HepG2 (cell line): ENCODE measurements at regions not wholly inside any gene's neighbourhood (a gene's known extent, or its start where the extent isn't known, plus 50 kb on each side); places are given as distances from the start of the nearest gene placed in this dataset.

Experiments used
- ATAC-seq: fragments of 200-7000 bp; cut with Tn5 transposase; 3 replicates; pipeline ENCODE4 v1.9.1; 2020; ENCODE audit warnings: mild to moderate bottlenecking, moderate library complexity
- BruUV-seq: library from RNA; stranded (reverse); fragments of 400-500 nt; replicated peaks from 2 replicates; lab custom pipeline; 2021; lab: Mats Ljungman, UMichigan
- CTCF ChIA-PET: fragments of 300-600 bp; formaldehyde crosslinking; extraction: SDS; loops from one replicate; lab custom pipeline; 2021; ENCODE audit warnings: low total read pairs, inconsistent platforms, low intra/inter-chr PET ratio; lab: Yijun Ruan, JAX
- POLR2A ChIA-PET: fragments of 350-600 bp; sonication (Branson Sonifier 250); formaldehyde crosslinking; loops from one replicate; lab custom pipeline; 2020; ENCODE audit warnings: antibody characterized with exemption, inconsistent platforms; lab: Yijun Ruan, JAX
- DNase-seq: peaks from one replicate; pipeline ENCODE4 v3.0.0-alpha.2; 2015; ENCODE audit warnings: low spot score
- FAIRE-seq: peaks from 3 replicates; lab custom pipeline; 2011; peaks lifted over from hg19 to GRCh38; lab: Jason Lieb, UNC
- H2AFZ ChIP-seq: one replicate; pipeline ENCODE4 v1.6.1; 2011; ENCODE audit warnings: low read length, inconsistent platforms
- H3K27ac ChIP-seq: fragments of 300-600 bp; 3 replicates; pipeline ENCODE4 v1.8.0; 2011; ENCODE audit warnings: mixed run types, mild to moderate bottlenecking, mixed read lengths, low read length, inconsistent platforms; ENCODE audit not compliant: insufficient read depth; ENCODE audit errors: extremely low read length
- H3K27me3 ChIP-seq, 2 experiments: fragments of 200-600 bp in 1 of 2; 2 replicates in 1 of 2; 3 replicates in 1 of 2; pipeline versions ENCODE4 v1.6.0 to v1.8.0; 2011; ENCODE audit warnings: low read length in 2 of 2, mild to moderate bottlenecking in 2 of 2, moderate library complexity in 2 of 2, inconsistent platforms in 1 of 2; ENCODE audit not compliant: insufficient read depth in 2 of 2, control insufficient read depth in 1 of 2
- H3K36me3 ChIP-seq, 2 experiments: fragments of 200-600 bp in 1 of 2; replicated peaks in 1 of 2; 2 replicates in 1 of 2; 3 replicates in 1 of 2; pipeline versions ENCODE4 v1.5.1 to v1.8.0; 2011; ENCODE audit warnings: low read length in 2 of 2, inconsistent platforms in 1 of 2; ENCODE audit not compliant: insufficient read depth in 2 of 2, control insufficient read depth in 1 of 2
- H3K4me1 ChIP-seq: 2 replicates; pipeline ENCODE4 v1.5.1; 2012; ENCODE audit warnings: low read length, inconsistent platforms; ENCODE audit not compliant: insufficient read depth
- H3K4me2 ChIP-seq: 2 replicates; pipeline ENCODE4 v1.6.0; 2011; ENCODE audit warnings: low read depth, low read length, inconsistent platforms
- H3K4me3 ChIP-seq, 3 experiments: fragments of 200-600 bp in 1 of 3; sonication (generic), shearing (Covaris generic) in 1 of 3; replicated peaks in 1 of 3; 2 replicates each; pipeline ENCODE4 v1.5.1; 2011 to 2016; ENCODE audit warnings: low read length in 3 of 3, inconsistent platforms in 2 of 3, low read depth in 2 of 3, mild to moderate bottlenecking in 2 of 3, control low read depth in 1 of 3, mixed read lengths in 1 of 3; ENCODE audit not compliant: insufficient read depth in 1 of 3
- H3K79me2 ChIP-seq: one replicate; pipeline ENCODE4 v1.6.1; 2011; ENCODE audit warnings: low read length, inconsistent platforms; ENCODE audit not compliant: insufficient read depth
- H3K9ac ChIP-seq: 2 replicates; pipeline ENCODE4 v1.6.0; 2011; ENCODE audit warnings: mild to moderate bottlenecking, low read depth, low read length, inconsistent platforms; ENCODE audit not compliant: insufficient read depth
- H3K9me3 ChIP-seq: 2 replicates; pipeline ENCODE4 v1.5.1; 2012; ENCODE audit warnings: mild to moderate bottlenecking, low read length
- H4K20me1 ChIP-seq: 2 replicates; pipeline ENCODE4 v1.6.0; 2011; ENCODE audit warnings: inconsistent platforms, mild to moderate bottlenecking, low read length, moderate library complexity; ENCODE audit not compliant: insufficient read depth
- CCDC6 ChIP-seq: sonication (generic); formaldehyde crosslinking; IDR thresholded peaks from 2 replicates; pipeline ENCODE4 v1.8.1; 2022; ENCODE audit warnings: mild to moderate bottlenecking, missing genetic modification reagents, moderate library complexity
- CREB1 ChIP-seq, 2 experiments: fragments of 450-650 bp in 1 of 2; IDR thresholded peaks; 2 replicates each; pipeline ENCODE4 v1.6.1; 2016 to 2017; ENCODE audit warnings: control low read depth in 1 of 2, mild to moderate bottlenecking in 1 of 2, missing compliant biosample characterization in 1 of 2, missing genetic modification characterization in 1 of 2
- HDAC2 ChIP-seq: sonication (generic); formaldehyde crosslinking; IDR thresholded peaks from 2 replicates; pipeline ENCODE4 v1.4.0; 2020; ENCODE audit warnings: missing genetic modification reagents
- IKZF1 ChIP-seq: fragments of 450-650 bp; IDR thresholded peaks from 2 replicates; pipeline ENCODE4 v1.7.1; 2016
- NR2F6 ChIP-seq, 2 experiments: IDR thresholded peaks; 2 replicates each; pipeline ENCODE4 v1.6.1; 2016; ENCODE audit warnings: antibody characterized with exemption in 1 of 2, mild to moderate bottlenecking in 1 of 2
- ONECUT2 ChIP-seq: sonication (generic); formaldehyde crosslinking; IDR thresholded peaks from 2 replicates; pipeline ENCODE4 v1.4.0; 2020; ENCODE audit warnings: missing genetic modification reagents
- RFXAP ChIP-seq: sonication (generic); formaldehyde crosslinking; IDR thresholded peaks from 2 replicates; pipeline ENCODE4 v1.4.0; 2020; ENCODE audit warnings: missing genetic modification reagents, borderline replicate concordance
- ZMYM2 ChIP-seq: sonication (generic); formaldehyde crosslinking; IDR thresholded peaks from 2 replicates; pipeline ENCODE4 v1.8.0; 2022; ENCODE audit warnings: mild to moderate bottlenecking, missing genetic modification reagents
- WGBS: methylation state at CpG from one replicate; pipeline ENCODE4 v1.1.6; 2017; ENCODE audit warnings: low lambda C conversion rate; 5-methylcytosine and 5-hydroxymethylcytosine counted together
- in situ Hi-C: cut with HindIII; loops from 2 replicates; pipeline ENCODE4 v1.10.0; 2017; ENCODE audit warnings: low pct_unique_long_range_greater_than_20kb; ENCODE audit not compliant: extremely low pct_ligation_motif_present
- intact Hi-C: fragments of 100-400 bp; cut with micrococcal nuclease; formaldehyde crosslinking; loops from one replicate; pipeline ENCODE4 v1.10.0; 2022; ENCODE audit not compliant: unreplicated experiment

DNA sequence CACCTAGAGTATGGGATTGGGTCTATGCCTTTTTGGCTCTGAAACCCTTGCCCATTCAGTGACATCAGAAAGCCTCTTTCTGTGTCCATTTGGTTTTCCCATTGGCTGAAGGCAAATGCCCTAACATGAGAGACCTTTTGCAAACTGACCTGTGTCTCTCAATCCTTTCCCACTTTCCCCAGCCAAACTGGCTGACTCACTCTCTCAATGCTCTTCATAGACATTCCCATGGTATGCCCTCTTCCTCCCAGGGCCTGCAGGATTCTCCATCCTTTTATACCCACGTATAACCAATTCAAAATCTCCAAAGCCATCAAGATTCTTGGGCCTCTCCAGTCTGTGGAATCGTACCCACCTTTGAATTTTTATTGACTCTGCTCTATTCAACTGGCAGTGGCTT lies 563.3 kb downstream of the GATA3 start:
- ATAC-seq (no peak), FAIRE-seq (no peak), DNase-seq (no peak)
- WGBS, result 42% methylated on average over 2 of the region's 2 CpGs
- ChIA-PET POLR2A (no interaction called here), CTCF (no interaction called here)
- no peak overlapping the region for H3K4me2 ChIP-seq
- no peak overlapping the region for H2AFZ ChIP-seq
- H3K79me2 ChIP-seq, result no peaks in the 10 kb centered on the region
- H3K4me3 ChIP-seq, result no peak overlapping the region
- no peaks in the 10 kb centered on the region for H3K27me3 ChIP-seq
- no peak overlapping the region for H3K27ac ChIP-seq
- intact Hi-C loops (no loop called here), in situ Hi-C loops (no loop called here)
- no TSS peak for BruUV-seq
- H4K20me1 ChIP-seq, result no peaks in the 10 kb centered on the region
- H3K9ac ChIP-seq, result no peak overlapping the region
- H3K36me3 ChIP-seq, result no peaks in the 10 kb centered on the region
- H3K9me3 ChIP-seq, result no peaks in the 10 kb centered on the region
- peaks cover 10% of the 10 kb centered on the region; the same call in 1 of the 2 replicates for H3K4me1 ChIP-seq
- TF ChIP-seq RFXAP (CRISPR knock-in tag), result no peak
- TF ChIP-seq NR2F6 (IDR thresholded peaks at IDR 0.05), result no peak
- no peak for TF ChIP-seq NR2F6 (CRISPR knock-in tag; IDR thresholded peaks at IDR 0.05)
- TF ChIP-seq ONECUT2 (CRISPR knock-in tag), result no peak
- no peak for TF ChIP-seq ZMYM2 (CRISPR knock-in tag)
- no peak for TF ChIP-seq HDAC2
- no peak for TF ChIP-seq IKZF1
- TF ChIP-seq, all 625 proteins: peak for 0

DNA sequence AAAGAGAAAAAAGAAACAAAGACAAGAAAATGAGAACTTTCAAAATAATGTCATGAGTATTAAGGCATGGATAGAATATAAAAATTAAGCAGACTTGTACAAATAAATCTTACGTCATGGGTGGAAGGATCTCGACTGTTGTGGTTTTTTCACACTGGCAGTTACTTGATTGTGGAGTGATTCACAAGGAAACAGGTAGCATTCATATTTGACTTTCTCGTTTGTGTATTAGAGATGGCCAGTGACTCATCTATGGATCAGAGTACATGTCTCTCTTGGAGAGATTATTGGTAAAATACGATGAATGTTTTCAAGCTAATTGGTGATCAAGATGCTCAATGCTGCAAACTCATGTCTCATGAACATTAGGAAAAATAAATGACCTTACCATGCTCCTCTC lies 564.3 kb downstream of the GATA3 start:
- no peak for DNase-seq
- H2AFZ ChIP-seq, result no peak overlapping the region
- no peak overlapping the region for H3K27ac ChIP-seq
- WGBS, result 2% methylated on average over 4 of the region's 4 CpGs
- no peak overlapping the region for H3K4me3 ChIP-seq
- TF ChIP-seq CREB1 (IDR thresholded peaks at IDR 0.05), result peak; percentile 43
- TF ChIP-seq CREB1 (CRISPR knock-in tag; IDR thresholded peaks at IDR 0.05), result no peak
- no peak for TF ChIP-seq CCDC6 (CRISPR knock-in tag)
- TF ChIP-seq, all 625 proteins: peak for 1
- Histone ChIP-seq H3K4me1 (peaks cover 10% of the 10 kb centered on the region; the same call in 1 of the 2 replicates), H3K9me3 (no peaks in the 10 kb centered on the region), H3K27me3 (no peaks in the 10 kb centered on the region), H3K79me2 (no peaks in the 10 kb centered on the region), H3K36me3 (no peaks in the 10 kb centered on the region), H4K20me1 (no peaks in the 10 kb centered on the region), H3K9ac (no peak overlapping the region), H3K4me2 (no peak overlapping the region)
- POLR2A ChIA-PET, result no interaction called here
- no peak for FAIRE-seq
- intact Hi-C loops (no loop called here), in situ Hi-C loops (no loop called here)
- no peak for ATAC-seq
- BruUV-seq, result no TSS peak
- CTCF ChIA-PET, result no interaction called here
